H4 (cell line): ENCODE measurements at regions not wholly inside any gene's neighbourhood (a gene's known extent, or its start where the extent isn't known, plus 50 kb on each side); places are given as distances from the start of the nearest gene placed in this dataset.

Source experiments
- DNase-seq: peaks from one replicate; pipeline ENCODE4 v3.0.0-alpha.2; 2015; ENCODE audit warnings: low spot score

DNA sequence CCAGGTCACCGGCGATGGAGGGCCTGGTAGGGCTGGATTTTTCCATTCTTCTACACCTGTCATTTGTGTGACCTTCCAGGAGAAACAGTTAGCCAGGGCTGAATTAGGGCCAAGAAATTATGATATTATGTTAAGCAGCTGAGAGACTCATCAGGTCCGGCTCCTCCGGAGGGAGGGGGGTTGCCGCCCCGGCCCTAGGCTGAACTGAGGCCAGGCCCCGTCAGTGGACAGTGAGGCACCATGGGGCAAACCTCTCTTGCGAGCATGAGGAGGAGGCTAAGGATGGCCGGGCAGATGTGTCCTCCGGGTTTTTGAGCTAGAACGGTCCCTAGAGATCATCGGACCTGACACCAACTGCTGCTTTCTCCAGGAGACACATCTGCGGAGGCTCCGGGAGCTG lies 150.1 kb downstream of the SOX11 start:
- DNase-seq = no peak

DNA sequence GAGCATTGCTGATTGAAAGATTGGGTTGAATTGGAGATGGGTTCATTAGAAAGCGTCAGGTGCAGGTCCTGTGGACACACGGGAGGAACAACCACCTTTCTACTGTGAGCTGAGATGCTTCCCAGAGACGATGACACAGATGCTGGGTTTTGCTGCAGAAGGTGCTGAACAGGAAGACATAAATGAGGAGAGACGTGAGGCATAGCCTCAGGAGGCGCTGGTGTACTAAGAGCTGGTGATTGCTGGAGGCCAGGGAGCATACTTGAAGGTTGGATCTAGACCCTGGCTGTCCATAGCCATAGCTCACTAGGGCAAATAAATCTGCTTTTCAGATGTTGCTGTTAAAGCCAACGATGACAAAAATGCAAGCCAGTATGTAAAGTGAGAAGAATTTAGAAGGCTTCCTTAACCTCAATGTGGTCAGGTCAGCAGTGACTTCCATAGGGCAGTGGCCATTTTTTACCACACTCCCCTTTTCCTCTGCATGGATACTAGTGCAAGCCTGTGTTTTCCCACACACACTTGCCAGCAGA lies 153.7 kb downstream of the SOX11 start:
- no peak for DNase-seq

DNA sequence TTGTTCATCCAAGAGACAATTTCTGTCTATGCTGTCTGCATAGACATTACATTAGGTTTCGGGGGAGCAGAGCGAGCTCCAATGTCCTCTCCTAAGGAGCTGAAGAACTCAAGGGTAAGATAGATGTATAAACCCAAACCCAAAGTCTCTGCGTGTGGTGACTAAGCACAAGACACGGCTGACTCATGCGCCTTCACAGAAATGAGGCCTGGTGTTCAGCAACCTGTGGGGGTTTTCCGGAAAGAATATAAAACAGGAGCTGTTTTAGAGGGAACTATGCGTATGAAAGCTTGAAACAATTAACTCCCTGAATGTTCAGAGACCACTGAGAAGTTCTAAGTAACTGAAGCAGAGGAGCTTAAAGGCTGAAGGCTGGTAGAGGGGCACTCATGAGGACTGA lies 154.7 kb downstream of the SOX11 start:
- DNase-seq = no peak

DNA sequence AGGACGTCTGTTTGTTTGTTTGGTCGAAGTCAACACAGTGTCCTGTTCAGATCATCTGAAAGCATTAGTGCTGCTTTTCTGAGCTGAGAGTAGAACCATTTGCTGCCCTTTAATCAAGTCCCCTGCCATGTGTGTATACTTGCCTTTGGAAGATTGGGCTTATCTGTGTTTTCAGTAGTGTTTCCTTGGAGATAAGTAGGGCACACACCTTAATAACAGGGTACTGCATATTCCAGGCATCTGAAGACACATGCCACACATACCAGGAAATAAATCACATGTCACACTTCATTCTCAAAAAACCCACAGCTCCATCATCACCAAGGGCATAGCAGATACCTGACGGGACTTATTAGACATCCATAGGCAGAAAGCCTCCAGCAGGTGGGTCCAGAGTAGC lies 157.4 kb downstream of the SOX11 start:
- no peak for DNase-seq

DNA sequence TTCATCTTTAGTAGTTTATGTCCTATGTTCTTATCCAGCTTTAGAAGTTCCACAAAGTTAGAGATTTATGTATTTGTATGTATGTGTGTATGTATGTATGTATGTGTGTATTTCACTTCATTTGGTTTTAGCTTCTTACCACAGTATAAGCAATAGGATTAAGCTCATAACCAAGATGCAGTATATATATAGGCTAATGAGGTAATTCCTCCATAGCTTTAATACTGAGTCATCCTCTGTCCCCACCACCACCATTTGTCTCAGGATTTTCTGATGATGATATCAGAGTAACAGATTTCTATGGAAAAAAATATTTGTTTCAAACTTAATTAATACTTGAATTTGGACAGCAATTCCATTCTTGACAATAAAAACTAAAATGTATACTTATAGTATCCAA lies 159.2 kb downstream of the SOX11 start:
- DNase-seq = no peak

- no peak for DNase-seq
These were observed 162.6 kb downstream of the SOX11 start for GRCh38 chr2:5854797-5855196.

DNA sequence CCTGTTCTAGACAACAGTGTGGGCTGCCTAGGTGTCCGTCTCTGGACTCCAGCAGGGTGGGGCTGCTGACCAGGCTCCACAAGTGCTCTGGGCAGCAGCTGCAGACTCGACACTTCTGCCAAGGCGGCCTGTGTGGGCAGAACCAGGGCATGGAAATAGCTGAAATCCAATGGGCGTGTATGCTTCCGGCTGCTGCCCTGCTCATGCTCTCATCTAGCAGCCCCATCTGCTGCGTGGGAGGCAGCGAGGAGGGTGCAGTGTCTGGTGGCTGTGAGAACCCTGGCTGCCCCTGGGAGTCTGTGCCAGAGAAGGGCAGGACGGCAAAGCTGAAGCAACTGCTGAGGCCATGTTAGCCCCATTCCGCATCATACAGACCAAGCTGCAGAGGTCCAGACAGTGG lies 174.9 kb downstream of the SOX11 start:
- DNase-seq = no peak

DNA sequence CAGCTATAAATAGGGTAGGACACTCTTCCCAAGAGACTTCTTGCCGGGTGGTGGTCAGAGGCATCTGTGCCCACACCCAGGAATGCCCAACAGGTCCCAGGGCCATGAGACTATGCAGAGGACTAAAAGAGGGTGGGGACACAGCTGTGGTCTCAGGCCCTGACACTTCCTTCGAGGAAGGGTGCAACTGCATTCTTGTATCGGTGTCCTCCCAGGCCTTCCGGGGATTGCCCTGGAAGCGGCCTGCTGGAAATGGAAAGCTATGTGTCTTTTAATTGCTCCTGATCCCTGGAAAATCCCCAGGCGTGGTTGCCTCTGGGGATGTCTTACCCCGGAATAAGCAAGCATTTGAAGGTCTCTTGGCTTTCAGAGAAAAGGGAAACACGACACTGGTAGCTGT lies 176.7 kb downstream of the SOX11 start:
- no peak for DNase-seq

- no peak for DNase-seq
These were observed 177.8 kb downstream of the SOX11 start for GRCh38 chr2:5869936-5870335.

- no peak for DNase-seq
These were observed 185.2 kb downstream of the SOX11 start for GRCh38 chr2:5877360-5877759.

DNA sequence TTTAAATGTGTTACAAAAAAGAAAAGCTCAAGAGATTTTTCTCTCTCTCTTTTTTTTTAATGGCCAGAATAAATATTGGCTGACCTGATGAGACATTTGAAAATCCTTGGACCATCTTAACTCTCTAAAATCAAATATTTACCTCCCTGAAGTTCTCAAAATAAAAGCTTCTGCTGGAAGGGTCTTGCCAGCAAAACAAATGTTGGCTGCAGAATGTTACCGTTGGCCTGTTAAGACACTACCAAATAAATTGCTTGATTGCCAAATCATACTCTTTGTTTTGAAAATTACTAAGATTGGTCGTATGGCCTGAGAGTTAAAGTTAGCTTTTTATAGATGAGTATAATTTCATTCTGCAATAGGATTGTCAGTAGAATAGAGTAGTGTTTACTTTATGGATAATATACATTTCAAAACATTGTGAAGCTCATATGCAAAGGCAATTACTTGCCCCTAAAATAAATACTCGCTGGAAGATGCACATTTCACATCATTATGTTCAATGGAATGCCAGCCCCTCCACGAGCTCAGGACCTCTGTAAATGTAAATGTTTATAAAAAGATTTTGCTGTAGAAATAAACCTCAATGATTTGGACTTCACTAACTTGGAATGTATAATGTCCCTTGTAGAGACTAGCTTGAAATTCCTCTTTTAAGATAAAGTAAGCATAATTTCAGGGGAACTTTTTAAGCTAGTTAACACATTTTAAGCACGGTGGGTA lies 193.4 kb downstream of the SOX11 start:
- DNase-seq = no peak

DNA sequence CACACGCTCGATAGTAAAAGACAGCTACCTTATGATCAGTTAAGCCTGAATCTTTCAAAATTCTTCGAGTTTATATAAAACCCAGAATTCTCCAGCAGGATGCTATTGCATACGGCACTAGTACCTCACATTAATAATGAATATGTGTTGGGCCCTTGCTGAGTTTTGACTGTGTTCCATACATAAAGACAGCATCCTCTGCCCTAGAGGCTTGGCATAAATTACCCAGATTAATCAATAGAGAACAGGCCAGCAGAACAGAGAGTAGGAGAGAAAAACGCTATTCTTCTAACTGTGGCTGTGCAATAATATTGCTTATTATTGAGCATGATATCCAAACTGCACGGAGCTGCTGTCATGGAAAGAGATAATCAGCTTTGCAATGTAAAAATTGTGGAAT lies 194.3 kb downstream of the SOX11 start:
- no peak for DNase-seq

- DNase-seq = no peak
These were observed 195.9 kb downstream of the SOX11 start for GRCh38 chr2:5888126-5888525.

GRCh38 chr2:5889519-5889918 lies 197.3 kb downstream of the SOX11 start:
- no peak for DNase-seq

DNA sequence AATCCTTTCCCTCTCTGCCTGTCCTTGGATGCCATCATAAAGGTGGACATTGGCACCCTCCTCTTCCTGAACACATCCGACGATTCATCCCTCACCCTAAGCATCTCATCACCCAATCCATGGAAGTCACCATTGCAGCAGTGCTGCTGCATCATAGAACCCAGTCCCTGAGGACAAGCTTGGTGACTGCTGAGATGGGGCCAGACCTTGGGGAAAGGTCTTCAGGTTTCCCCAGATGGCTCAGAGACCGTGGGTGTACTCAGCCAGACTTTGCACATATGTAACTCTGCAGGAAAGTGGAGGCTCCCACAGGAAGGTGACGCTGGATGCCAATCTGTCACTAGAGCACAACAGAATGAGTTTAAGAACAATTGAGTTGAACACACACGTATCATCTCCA lies 202.2 kb downstream of the SOX11 start:
- DNase-seq = no peak

DNA sequence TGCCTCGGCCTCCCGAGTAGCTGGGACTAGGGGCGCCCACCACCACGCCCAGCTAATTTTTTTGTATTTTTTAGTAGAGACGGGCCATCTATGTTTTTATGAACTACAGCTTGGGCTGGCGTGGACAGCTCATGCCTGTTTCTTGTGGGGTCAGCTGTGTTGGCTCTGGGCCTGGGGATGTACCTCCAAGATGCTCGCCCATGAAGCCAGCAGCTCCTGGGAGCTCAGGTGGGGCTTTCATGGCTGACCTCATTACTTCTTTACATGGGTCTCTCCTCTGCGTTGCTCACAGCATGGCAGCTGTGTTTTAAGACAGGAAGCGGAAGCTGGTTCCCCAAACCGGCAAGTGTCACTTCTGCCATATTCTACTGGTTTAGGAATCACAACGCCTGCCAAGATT lies 203.1 kb downstream of the SOX11 start:
- no peak for DNase-seq

DNA sequence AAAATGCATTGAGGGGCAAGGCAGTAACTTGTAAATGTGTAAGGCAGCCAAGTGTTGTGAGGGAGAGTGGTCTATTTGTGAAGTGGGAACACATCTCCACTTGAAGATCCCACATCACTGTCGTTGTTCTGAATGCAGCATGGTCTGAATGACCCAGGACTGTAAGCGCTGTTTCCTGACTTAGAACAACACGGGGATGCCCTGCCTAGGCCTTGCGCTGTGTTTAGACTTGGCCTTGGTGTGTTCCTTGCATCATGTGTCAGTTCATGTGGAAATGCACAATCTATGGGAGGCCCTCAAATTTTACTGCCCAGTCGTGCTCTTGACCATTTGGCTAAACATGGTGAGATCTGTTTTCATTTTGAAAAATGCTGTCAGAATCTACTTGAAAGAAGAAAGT lies 205.1 kb downstream of the SOX11 start:
- no peak for DNase-seq

GRCh38 chr2:5898667-5899066 lies 206.5 kb downstream of the SOX11 start:
- DNase-seq = no peak

DNA sequence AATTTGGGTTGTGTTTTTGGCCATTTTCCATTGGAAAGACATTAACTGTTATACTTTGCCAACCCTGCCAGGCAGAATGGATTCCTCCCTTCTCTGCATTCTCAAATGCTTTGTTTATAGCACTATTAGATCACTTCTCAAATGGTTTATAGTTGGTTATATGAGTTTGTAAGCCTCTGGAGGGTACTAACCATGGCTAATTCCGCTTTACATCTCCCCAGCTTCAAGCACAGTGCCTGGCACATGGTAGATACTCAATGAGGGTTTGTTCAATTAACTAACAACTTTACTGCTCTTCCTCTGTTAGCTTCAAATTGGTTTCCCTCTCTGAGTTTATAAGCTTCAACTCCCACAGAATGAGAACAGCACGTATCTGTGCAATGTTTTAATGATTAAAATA lies 213.5 kb downstream of the SOX11 start:
- no peak for DNase-seq

DNA sequence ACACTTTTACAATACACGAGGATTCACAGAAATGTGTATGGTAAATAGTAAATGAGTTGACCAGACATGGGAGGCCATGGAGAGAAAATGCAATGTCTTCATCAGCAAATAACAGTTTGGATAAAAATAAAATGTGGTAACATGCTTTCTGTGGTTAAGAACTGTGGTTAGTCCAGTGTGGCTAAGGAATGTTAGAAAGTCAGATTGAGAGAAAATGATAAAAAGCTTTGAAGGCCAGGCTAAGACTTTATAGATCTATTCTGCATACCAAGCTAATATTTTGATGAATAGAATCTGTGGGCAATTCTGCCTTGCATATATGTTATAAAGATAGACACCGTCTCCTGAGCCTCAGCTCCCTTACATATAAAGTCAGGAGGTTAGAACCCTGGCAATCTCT lies 215.9 kb downstream of the SOX11 start:
- DNase-seq = no peak

DNA sequence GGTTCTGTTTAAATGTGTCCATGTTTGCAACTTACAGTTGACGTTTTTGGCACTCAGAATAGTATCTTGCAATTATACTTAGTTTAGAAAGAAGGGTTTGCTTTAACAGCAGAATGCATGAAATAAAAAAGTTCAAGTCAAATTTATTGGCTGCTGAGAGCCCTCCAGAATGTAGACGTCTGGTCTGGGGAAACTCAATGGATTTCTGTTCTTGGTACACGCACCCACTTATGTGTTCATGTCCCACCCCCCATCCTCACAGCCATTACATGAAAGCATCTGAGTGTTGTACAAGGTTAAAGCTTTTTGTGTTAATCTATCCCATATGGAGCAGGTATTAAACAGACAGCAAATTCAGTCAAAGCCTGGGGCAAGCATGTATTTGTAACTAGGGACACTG lies 219.5 kb downstream of the SOX11 start:
- DNase-seq = no peak

GRCh38 chr2:5913711-5914395 lies 221.7 kb downstream of the SOX11 start:
- no peak for DNase-seq

GRCh38 chr2:5914811-5915611 lies 222.8 kb downstream of the SOX11 start:
- DNase-seq = peak; percentile 84
